CD1c-positive myeloid dendritic cell (primary cell): ENCODE measurements at regions not wholly inside any gene's neighbourhood (a gene's known extent, or its start where the extent isn't known, plus 50 kb on each side); places are given as distances from the start of the nearest gene placed in this dataset.
"Not testable (repeated sequence)": the region's sequence is repeated elsewhere in the genome, so short reads cannot be mapped to it uniquely, and the experiment has no call there.

ENCODE experiments used
- DNase-seq: peaks from one replicate; pipeline ENCODE4 v3.0.0-alpha.2; 2016; ENCODE audit errors: extremely low spot score

DNA sequence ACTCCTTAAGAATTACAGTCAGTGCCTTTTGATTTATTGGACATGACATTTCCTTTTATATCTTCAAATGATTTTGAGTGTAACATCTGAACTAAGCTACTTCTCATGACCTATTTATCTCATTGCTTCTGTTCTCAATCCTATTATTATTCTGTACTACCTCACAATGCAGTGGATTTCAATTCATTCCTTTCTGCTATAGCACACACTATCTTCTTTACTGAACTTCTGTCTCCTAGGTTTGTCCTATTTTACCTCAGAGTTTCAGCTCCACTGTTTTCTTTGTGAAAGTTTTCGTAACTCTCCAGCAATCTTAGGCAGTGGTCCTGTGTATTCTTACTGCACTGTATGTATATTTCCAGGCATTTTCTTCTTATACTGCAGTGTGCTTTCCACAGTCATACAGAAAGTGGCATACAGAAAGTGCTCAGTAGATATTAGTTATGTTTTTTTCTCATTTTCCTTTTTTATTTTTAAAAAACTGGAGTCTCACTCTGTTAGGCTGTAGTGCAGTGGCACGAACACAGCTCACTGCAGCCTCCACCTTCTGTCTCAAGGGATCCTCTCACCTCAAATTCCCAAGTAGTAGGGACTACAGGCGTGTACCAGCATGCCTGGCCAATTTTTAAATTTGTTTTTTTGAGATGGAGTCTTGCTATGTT lies 368.6 kb upstream of the RGS6 start:
- DNase-seq: no peak

DNA sequence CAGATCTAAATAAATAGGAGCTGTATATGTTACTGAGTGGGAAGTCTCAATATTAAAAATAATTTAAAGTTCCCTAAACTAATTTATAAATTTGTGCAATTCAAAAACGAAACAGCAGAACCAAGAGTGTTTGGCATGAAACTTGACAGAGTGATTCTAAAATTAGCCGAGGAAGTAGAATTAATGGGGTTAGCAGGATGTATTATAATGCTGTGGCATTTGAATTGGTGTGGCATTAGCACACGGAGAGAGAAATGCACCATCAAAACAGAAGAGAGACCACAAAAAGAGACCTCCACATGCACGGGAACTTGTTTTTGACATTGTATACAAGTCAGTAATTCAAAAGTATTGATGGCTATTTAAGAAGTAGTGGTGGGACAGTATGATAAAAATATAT lies 366.0 kb upstream of the RGS6 start:
- DNase-seq: no peak

DNA sequence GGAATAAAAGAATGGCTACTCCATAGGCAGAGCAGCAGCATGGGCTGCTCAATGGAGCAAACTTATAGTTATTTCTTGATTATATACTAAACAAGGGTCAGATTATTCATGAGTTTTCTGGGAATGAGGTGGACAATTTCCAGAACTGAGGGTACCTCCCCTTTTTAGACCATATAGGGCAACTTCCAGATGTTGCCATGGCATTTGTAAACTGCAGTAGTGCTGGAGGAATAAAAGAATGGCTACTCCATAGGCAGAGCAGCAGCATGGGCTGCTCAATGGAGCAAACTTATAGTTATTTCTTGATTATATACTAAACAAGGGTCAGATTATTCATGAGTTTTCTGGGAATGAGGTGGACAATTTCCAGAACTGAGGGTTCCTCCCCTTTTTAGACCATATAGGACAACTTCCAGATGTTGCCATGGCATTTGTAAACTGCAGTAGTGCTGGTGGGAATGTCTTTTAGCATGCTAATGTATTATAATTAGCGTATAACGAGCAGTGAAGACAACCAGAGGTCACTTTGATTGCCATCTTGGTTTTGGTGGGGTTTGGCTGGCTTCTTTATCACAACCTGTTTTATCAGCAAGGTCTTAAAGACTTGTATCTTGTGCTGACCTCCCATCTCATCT lies 364.6 kb upstream of the RGS6 start:
- not testable (repeated sequence) for DNase-seq

DNA sequence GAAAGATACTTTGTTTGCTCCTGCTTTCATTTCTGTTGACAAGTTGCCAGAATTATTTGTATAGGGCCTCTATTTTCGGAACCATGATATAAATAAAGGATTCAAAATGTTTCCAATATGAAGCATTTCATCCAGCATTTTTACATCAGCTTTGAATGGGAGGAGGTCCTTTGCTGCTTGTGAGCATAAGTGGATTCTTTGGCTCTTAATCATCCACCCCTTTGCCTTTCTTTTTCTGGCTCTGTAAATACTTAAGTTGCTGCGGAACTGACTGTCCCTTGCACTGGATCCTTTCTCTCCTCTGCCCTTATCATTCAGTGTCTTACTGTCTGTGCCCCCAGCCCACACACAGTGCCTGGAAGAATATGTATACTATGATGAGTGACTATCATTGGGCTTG lies 357.3 kb upstream of the RGS6 start:
- DNase-seq: no peak

DNA sequence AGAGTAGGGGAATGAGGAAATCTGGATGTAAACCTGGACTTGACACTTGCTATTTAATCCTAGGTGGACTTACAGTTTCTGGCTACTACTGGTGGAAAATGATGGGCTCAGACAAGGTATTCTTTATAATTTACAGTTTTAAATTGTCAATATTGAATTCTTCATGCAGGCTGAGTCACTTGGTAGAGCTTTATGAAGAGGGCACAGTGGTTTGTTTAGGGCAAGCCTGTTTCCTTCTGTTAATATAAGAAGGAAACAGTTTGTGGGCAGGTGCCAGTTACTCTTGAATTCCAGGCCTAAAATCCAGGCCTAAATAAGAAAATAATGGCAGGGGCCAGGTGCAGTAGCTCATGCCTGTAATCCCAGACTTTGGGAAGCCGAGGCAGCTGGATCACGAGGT lies 355.8 kb upstream of the RGS6 start:
- no peak for DNase-seq

DNA sequence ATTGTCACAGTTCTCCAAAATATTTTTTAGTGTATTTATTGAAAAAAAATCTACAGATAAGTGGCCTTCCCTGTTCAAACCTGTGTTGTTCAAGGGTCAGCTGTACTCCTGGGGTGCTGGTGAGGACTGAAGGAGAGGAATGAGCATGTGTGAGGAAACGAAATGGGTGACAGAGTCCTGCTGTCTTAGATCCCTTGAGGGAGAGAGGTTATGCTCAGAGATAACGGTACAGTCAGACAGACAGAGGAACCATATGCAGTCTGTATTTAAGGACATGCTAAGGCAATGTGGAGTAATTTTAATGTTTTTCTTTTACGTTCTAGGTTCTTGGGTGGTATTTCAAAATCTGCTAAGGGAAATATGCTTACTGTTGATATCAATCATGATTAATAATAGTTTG lies 352.9 kb upstream of the RGS6 start:
- DNase-seq: no peak

DNA sequence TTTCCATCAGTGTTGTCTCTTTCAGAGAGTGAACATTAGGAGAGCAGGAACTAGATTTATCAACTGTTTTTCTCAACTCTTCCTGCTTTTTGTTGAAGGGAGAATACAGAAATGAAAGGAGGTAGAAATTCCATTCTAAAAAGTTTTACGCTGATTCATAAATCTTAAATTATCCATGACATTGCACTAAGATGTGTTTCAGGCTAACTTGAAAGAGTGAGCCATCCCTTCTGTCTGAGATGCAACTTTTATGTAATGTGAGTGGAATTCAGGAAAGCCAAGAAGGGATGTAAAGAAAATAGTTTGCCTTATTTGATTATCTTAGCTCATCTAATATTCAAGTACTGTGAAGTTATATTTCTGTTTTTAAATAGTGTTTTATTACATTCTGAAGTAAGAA lies 349.5 kb upstream of the RGS6 start:
- no peak for DNase-seq

DNA sequence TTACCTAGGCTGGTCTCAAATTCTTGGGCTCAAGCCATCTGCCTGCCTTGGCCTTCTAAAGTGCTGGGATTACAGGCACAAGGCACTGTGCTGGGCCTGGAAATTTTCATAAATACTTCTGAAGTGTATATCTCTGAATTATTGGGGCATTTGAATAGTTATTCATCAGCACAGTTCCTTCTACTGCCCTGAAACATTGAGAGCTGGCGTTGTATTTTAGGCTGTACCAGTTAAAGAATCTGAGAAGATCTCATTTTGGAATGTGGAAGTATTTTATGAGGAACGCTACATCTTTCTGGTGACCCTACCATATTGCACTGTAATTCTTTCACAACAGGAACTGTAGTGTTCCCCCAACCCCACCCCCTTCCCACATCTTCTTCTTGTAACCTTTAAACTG lies 349.0 kb upstream of the RGS6 start:
- peak; percentile 39 for DNase-seq

DNA sequence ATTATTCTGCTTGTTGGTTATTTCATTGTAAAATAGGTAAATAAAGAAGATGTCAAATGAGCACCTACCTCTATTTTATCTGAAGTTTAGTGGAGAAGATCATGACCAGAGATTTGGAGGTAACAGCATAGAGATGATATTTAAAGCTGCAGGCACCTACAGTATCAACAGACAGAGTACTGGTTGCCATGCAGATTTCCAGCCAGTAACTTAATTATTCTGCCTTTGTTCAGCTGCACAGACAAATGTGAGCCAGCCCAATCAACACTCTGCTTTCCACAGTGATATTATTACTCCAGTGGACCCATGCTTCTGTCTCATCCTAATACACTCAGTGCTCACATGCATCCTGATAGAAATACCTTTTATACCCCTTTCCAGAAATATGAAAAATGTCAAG lies 348.5 kb upstream of the RGS6 start:
- DNase-seq: no peak

DNA sequence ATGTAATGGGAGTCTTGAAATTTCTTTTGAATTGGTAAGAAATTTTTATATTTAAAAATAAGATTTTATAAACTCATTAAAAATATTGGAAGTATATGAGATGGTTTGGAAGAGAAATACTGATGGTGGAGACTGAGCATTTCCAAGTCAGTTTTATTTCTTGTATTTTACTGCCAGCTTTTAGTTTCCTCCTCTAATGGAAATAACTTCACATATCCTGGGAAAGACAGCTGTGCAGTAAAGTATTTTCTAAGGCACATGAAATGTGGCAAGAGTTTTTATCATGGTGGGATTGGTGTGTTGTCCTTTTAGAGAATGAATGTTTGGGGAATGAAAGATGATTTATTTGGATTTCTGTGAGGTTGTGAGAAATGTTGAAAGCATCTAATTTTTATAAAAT lies 346.9 kb upstream of the RGS6 start:
- DNase-seq: no peak

DNA sequence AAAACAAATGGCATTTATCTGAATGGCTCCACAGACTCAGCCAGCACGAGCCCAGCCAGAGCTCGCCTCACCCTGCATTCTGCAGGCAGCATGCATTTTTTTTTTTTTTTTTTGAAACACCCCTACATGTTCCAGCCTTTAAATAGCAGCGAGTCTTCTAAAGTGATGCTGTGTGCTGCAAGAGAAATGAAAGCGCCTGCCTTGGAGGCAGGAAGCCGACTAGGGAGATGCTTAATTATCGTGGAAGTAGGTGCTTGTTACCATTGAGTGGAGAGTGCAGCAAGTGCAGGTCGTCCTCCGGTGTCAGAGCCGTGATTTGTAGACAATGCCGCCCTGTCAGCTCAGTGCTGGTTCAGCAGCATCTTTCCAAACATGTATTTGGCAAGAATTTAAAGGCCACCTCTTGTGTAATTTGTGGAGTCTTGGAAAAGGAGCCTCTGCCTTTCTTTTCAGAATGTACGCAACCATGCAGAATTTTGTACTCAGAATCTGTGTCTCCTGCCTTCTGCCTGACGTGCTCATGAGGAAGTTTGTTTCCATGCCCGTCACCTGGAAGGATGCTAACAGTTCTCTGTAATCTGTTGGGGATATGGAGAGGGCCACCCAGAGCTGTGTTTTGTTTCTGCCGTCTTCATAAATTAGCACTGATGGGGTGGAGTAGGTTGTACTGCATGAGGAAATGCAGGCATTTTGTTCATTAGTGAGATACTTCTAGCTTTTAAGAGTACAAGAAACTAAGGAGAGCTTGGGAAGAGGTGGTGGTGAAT lies 345.9 kb upstream of the RGS6 start:
- DNase-seq: no peak

DNA sequence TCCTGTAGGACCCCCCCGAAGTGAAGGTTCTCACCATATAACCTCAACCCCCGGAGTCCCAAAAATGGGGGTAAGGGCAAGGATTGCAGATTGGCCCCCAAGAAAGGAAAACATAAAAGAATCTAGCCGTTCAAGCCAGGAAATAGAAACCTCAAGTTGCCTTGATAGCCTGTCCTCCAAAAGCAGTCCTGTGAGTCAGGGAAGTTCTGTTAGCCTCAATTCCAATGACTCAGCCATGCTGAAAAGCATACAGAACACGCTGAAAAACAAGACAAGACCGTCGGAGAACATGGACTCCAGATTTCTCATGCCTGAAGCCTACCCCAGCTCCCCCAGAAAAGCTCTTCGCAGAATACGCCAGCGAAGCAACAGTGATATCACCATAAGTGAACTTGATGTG lies 344.2 kb upstream of the RGS6 start:
- no peak for DNase-seq

DNA sequence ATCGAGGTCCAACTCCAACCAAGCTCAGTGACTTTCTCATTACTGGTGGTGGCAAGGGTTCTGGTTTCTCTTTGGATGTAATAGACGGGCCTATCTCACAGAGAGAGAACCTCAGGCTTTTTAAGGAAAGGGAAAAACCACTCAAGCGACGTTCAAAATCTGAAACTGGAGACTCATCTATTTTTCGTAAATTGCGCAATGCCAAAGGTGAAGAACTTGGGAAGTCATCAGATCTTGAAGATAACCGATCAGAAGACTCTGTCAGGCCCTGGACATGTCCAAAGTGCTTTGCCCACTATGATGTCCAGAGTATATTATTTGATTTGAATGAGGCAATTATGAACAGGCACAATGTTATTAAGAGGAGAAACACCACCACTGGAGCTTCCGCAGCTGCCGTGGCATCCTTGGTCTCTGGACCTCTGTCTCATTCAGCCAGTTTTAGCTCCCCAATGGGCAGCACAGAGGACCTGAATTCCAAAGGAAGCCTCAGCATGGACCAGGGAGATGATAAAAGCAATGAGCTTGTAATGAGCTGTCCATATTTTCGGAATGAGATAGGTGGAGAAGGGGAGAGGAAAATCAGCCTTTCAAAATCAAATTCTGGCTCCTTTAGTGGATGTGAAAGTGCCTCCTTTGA lies 343.5 kb upstream of the RGS6 start:
- no peak for DNase-seq

DNA sequence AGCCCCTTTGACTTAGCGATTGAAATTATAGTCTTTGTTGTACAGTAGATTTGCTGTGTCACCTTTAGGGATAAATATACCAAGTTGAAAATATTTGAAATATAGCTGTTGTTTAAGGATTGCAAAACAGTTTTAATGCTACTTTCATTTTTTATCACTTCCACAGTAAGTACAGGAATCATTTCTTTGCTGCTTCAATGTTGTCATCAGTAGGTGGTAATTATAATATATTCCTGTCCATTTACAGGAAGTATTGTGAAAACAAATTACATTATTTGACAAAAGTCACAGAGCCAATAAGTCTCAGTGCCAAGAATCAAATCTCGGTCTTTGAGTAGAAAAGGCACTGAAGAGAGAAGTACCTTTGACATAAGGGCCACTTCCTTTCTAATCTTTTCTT lies 342.6 kb upstream of the RGS6 start:
- peak; percentile 31 for DNase-seq

DNA sequence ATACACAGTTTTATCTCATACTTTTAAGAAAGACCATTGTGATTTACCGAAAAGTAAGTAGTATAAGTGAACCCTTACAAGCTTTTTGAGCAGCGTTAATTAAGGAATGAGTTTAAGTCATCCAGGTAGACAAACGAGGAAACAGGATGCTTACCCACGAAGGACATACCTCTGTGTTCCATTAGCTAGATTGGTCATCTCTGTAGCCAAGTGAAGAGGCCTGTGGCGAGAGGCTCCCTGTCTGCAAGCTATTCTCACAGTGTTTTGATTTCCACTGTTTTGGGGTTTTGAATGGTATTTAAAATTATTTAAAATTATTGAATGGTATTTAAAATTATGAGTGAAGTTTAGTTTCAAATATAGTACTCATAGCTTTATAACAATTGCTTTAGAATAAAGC lies 342.1 kb upstream of the RGS6 start:
- DNase-seq: no peak

DNA sequence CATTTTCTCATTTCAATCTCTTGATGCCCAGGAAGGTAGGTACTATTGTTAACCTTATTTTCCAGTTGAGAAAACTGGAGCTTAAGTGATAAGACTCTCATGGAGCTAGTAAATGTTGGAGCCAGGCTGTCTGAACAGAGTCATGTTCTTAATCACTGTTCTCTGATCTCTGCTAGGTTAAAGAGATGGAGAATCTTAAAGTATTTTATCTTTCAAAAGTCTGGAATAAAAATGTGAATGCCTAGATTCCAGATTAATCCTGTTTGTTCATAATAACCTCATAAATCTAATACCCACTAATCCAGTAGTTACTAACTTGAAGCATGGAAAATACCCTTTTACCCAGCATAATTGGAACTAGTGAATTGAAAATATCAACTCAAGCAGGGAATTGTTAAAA lies 341.0 kb upstream of the RGS6 start:
- no peak for DNase-seq

DNA sequence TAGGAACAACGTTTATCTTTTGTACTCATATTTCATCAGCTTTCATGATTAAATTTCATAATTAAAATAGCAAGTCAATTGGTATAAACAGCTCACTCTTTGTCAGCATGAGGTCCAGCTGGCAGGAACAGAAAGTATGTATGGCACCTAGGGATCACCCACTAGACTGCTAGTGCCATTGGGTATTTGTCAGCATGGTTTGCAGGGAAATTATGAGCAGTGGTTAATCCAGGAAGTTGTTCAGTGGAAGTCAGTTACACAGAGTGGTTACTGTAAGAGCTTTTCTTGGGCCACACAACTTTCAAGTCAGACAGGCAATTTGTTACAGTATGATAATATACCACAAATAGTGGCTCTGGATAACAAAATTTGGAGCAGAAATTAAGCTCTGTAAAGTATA lies 340.3 kb upstream of the RGS6 start:
- DNase-seq: peak; percentile 5

DNA sequence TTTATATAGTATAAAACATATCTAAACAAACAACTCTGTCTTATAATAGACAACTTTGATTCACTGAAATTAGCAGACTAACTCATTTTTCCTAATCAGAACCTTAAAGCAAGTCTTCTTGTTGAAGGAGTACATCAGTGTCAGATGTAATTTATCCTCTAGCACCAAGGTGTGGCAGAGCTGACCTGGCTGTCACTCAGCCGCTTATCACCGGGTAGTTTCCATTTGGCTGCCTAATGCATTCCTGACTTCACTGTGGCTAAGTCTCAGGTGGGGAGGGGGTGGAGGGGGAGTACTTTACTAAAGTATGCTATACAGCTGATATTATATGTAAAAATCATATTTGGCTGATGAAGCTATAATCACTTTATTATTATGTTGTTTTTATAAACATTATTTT lies 339.9 kb upstream of the RGS6 start:
- no peak for DNase-seq

DNA sequence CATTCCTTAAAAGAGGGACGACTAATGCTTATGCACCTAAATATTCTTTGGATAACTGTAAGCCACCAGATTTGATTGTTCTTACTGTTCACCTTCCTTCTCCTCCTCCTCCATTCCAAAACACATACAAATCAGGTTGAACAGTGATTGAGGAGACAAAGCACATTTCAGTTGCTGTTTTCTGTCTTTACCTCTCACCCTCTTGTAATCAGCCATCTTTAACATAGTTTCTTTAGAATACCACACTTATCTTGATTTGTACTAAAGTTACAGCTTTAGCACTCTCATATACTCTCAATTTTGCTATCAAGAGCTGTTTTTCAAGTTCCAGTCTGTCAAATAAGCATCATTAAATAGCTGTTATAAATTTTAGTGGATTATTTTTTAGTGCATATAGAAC lies 338.3 kb upstream of the RGS6 start:
- DNase-seq: no peak

DNA sequence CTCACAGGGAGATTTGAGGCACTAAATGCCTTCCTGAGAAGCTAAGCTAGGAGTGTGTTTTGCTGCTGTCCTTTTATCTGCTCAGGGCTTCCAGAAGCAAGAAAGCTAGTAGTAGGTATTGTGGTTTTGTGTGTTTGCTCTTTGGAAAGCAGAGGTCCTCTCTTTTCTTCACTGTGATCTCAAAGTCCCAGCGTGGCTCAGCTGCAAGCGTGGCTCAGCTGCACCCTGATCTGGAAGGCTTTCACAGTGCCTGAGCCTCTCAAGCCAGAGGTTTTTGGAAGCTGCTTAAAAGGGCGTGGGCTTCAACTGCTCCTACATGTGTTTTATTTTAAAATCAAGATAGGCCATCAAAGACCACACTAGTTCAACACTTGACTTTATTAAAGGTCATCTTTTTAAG lies 337.4 kb upstream of the RGS6 start:
- DNase-seq: no peak

DNA sequence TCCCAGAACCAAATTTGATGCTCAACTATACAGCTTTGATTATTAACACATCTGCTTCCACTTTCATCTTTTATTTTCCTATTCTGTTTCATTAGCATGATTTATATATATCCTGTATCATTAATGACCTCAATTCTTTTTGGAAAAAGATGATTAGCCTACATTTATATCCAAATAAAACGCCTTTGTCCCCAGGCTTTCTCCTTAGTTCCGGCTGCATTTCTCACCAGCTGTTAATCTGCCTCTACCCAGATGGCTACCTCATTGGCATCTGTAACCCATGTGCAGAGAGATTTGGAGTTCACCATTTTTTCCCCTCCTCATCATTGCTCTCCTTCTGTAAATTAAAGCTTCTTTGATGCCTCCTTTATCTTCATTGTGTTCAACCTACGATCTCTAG lies 336.8 kb upstream of the RGS6 start:
- no peak for DNase-seq

DNA sequence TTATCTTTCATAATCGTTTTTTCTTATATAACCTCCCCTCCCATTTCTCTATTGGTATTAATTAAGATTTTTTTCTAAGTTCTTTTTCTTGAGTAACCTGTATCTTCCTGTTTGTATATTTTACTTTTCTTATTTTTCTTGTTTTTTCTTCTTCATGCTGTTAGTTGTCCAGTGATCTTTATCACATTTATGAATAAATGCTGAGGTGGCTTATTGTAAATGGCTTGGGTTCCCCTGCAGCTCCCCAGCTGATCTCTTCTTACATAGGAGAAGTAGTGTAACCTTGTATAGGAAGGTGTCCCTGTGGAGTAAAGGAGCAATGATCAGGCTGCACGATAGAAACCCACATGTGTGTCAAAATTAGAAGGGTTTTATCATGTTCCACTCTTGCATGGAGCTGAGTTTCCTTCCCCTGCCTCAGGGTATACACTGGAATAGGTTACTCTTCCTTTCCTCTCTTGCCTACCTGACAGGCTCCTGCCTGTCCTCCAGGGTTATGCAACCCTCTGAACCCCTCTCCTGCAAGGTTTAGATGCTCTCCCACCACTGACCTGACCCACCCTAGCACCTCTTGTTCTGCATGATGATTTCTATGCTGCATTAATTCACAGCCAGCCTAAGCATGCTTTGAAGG lies 334.8 kb upstream of the RGS6 start:
- DNase-seq: no peak
